ENCODE measurements at regions not wholly inside any gene's neighbourhood (a gene's known extent, or its start where the extent isn't known, plus 50 kb on each side); places are given as distances from the start of the nearest gene placed in this dataset.

GRCh38 chr9:13397661-13398060 is 118.2 kb upstream of the MPDZ start:
- TF ChIP-seq TEAD4 (IDR thresholded peaks at IDR 0.05) (no peak), RAD21 (IDR thresholded peaks at IDR 0.05; ENCODE audit: low read depth) (no peak), EGR1 (IDR thresholded peaks at IDR 0.05) (no peak), FOXM1 (IDR thresholded peaks at IDR 0.05; ENCODE audit: borderline replicate concordance, low read depth) (no peak), MAX (IDR thresholded peaks at IDR 0.05) (no peak), ZBTB7A (IDR thresholded peaks at IDR 0.05; ENCODE audit: low read depth) (no peak), EP300 (IDR thresholded peaks at IDR 0.05; ENCODE audit: borderline replicate concordance) (no peak), REST (IDR thresholded peaks at IDR 0.05; ENCODE audit: low read depth) (no peak), CEBPB (IDR thresholded peaks at IDR 0.05) (no peak)
